ENCODE measurements at regions not wholly inside any gene's neighbourhood (a gene's known extent, or its start where the extent isn't known, plus 50 kb on each side); places are given as distances from the start of the nearest gene placed in this dataset.

GRCh38 chr18:56000041-56000440 lies 412.0 kb upstream of the TCF4 start:
- TF ChIP-seq POLR2A (IDR thresholded peaks at IDR 0.05; ENCODE audit: low read depth, low read length): no peak
- no peak for TF ChIP-seq POLR2AphosphoS5 (IDR thresholded peaks at IDR 0.05; ENCODE audit: low read depth, low read length)
- TF ChIP-seq TAF1 (IDR thresholded peaks at IDR 0.05; ENCODE audit: borderline replicate concordance, low read depth, low read length): no peak

All from GM12892 (cell line).